ELF-1 (cell line): ENCODE measurements at regions not wholly inside any gene's neighbourhood (a gene's known extent, or its start where the extent isn't known, plus 50 kb on each side); places are given as distances from the start of the nearest gene placed in this dataset.

ENCODE experiments used
- DNase-seq: peaks from one replicate; pipeline ENCODE4 v3.0.0-alpha.2; 2016; ENCODE audit warnings: low read depth, low spot score

GRCh38 chr5:120086081-120086480 is 378.0 kb upstream of the PRR16 start:
- no peak for DNase-seq

GRCh38 chr5:120088412-120088811 is 375.7 kb upstream of the PRR16 start:
- no peak for DNase-seq

DNA sequence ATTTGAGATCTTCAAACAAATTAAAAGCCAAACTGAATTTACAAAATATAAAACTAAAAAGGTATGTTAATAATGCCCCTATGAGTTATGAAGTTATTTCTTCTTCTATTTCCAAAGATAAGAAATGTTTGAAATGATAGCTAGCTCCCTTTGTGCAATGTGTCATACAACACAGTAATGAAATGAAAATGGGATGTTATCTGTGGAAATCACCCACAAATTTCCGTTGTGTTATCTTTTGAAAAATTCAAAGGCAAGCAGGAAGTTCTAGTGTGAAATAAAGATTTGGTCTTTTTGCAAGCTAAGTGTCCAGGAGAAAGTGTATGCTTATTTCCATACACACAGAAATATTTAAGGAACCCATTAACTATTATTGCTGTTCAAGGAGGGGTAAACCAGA is 375.3 kb upstream of the PRR16 start:
- DNase-seq = no peak

GRCh38 chr5:120091376-120091948 is 372.6 kb upstream of the PRR16 start:
- DNase-seq = no peak

DNA sequence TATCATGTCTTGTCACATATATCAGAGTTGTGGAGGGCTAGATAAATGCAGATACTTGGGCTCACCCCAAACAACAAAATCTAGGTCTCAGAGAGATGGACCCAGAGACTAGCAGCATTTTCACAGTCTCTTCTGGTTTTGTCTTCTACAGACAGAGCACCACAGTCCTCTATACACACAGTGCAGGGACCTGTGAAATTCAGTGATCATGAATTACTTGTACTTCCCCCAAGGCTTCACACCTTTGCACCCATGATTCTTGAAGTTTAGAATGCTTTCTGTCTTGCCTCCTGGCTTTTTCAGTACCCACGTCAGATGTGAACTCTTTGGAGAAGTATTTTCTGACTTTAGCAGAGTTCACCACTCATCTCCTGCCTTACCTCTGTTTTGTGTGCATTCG is 371.5 kb upstream of the PRR16 start:
- DNase-seq = no peak

DNA sequence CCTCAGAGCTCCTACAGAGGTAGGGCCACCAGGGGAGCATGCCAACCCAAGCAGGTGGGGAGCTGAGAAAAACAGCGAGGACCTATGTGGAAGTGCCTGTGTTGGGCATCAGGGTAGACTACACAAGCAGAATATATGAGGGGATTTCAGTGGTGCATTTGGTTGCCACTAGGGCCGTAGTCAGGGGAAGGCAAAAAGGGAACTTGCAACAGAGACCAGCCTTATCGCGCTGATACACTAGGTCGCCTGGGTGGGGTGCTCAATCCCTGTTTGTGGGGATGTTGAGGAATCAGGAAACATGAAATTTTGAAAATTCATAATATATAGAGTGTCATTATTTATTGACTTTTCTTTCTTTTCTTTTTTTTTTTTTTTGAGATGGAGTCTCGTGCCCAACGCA is 370.9 kb upstream of the PRR16 start:
- DNase-seq = no peak

GRCh38 chr5:120096413-120096812 is 367.7 kb upstream of the PRR16 start:
- DNase-seq = no peak

GRCh38 chr5:120098426-120098825 is 365.7 kb upstream of the PRR16 start:
- no peak for DNase-seq

GRCh38 chr5:120098902-120099535 is 365.1 kb upstream of the PRR16 start:
- no peak for DNase-seq

GRCh38 chr5:120101771-120102170 is 362.3 kb upstream of the PRR16 start:
- no peak for DNase-seq

GRCh38 chr5:120103495-120103894 is 360.6 kb upstream of the PRR16 start:
- DNase-seq = no peak

GRCh38 chr5:120106912-120107525 is 357.1 kb upstream of the PRR16 start:
- DNase-seq = no peak

GRCh38 chr5:120108586-120109248 is 355.4 kb upstream of the PRR16 start:
- DNase-seq = no peak

DNA sequence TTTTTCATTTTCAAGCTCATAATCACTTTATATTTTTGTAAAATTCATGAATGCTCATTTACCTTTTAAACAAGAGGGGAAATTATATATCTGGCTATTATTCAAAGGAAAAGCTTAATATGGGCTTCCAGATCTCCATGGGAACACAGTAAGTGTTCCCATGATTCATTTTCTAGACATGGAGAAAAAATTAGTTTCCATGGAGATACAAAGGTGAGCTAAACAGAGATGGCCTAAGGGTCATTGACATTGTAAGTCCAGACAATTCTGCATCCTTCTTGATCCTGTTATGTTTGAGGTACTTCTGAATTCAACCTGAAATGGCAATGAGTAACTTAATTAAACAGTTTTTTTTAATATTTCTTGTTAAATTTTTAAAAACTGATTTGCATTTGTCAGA is 341.4 kb upstream of the PRR16 start:
- DNase-seq = no peak

DNA sequence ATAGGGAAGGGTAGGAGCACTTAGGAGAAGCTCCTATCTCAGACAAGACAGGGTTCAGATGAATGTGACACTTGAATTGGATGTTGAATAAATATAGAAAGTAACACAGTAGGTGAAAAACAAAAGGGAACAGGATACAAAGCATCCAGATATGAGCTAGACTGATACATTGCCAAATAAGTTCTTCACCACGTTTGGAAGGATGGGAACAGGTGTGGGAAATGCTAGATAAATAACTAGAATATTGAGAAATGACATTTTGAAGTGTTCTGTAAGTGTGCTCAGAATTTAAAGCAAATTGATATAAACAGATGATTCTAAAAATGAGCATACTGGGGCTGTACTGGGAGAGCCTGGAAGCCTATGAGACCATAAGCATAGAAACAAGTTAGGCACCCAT is 340.1 kb upstream of the PRR16 start:
- DNase-seq = no peak

DNA sequence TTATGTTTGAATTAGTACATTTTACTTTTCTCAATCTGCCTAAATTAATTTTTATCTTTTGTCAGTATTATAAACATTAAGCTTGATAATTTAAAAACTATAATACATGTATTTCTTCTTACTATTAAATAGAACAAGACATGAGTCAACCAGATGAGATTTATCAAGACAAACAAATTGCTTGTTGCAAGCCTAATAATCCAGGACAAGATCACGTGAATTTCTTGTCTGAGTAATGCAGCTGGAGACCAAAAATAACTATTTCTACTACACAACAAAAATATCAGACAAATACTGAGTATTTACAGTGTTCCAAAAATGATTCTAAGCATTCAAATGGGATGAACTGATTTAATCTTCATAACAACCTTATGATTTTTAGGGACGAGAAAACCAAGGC is 339.1 kb upstream of the PRR16 start:
- no peak for DNase-seq

DNA sequence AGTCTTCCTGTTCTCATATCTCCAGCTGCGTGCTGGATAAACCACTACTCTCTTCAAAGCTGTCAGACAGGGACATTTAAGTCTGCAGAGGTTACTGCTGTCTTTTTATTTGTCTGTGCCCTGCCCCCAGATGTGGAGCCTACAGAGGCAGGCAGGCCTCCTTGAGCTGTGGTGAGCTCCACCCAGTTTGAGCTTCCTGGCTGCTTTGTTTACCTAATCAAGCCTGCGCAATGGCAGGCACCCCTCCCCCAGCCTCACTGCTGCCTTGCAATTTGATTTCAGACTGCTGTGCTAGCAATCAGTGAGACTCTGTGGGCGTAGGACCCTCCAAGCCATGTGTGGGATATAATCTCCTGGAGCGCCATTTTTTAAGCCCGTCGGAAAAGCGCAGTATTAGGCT is 331.8 kb upstream of the PRR16 start:
- peak; percentile 24 for DNase-seq

GRCh38 chr5:120134944-120135343 is 329.2 kb upstream of the PRR16 start:
- no peak for DNase-seq

DNA sequence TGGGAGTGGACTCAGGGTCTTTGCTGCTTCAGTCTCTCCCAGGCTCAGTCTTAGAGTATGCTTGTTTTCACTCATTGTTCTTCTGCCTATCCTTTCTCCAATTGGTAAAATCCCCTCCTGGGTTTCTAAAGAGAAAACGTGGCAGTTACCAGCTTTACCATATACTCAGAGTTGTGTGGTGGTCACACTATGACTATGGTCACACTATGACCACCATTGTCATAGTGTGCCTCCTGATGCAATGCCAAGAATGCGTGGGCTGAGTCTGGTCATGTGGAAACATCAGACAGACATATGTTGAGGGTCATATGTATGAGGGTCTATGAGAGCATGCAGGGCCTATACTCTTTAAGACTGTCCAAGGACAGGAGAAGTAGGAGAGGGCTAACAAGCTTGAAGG is 326.5 kb upstream of the PRR16 start:
- no peak for DNase-seq

- DNase-seq = no peak
Measured at GRCh38 chr5:120139039-120139438, 325.1 kb upstream of the PRR16 start.

GRCh38 chr5:120140501-120140900 is 323.6 kb upstream of the PRR16 start:
- DNase-seq = no peak

DNA sequence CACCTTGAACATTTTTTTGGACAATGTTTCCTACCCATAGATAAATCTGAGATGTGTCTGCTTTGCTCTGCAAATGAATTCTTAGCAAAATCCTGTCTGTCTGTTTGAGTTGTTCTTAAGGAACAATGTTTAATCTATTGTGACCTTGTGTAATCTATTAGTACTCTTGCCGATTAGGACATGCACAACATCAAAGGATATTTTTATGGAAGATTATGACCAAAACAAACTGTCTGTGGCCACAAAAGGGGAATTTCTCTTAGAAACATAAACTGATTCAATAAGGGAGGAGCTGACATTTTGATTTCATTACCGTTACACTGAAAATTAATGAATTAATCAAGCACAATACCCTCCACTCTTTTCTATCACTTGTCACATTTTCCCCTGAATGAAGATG is 323.0 kb upstream of the PRR16 start:
- no peak for DNase-seq

DNA sequence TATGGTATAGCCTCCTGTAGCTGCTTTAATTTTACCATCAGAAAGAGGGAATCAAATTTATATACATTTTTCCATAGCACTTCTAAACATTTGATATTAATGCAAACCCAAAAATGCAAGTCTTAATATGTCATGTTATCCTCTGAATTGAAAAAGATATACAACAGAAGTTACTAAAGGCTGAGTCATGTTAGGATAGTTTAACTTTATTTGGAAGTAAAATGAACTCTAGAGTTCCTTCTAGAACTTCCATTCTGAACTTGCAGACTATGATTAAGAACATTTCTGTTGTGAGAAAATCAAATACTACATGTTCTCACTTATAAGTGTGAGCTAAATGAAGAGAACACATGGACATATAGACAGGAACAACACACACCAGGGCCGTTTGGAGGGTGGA is 317.3 kb upstream of the PRR16 start:
- no peak for DNase-seq
